ENCODE measurements at regions not wholly inside any gene's neighbourhood (a gene's known extent, or its start where the extent isn't known, plus 50 kb on each side); places are given as distances from the start of the nearest gene placed in this dataset.

DNA sequence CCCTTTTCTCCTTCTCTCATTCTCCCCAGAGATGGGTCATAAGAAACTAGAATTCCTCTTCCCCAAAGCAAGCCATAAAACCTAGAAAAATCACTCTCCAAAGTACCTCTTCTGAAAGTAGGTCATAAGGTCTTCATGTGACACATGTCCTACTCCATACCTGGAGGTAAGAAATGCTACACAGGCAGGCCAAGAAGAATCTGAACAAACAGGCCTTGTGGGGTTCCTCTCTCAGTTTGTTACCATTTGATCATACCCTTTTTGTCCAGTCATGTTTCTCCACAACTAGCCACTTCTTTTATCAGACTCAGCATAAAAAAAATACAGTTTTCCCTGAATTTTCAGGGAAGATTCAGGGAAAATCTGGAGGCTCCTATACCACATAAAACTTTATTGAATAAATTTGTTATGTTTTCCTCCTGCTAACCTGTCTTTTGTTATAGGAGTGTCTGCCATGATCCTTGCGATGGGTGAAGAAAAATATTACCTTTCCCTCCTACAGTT, 134.4 kb upstream of the LMO4 start:
- Mint-ChIP-seq H3K9me3 (peaks cover 5% of the 10 kb centered on the region), H3K4me1 (ENCODE audit: unreplicated experiment) (peaks cover 15% of the 10 kb centered on the region), H3K36me3 (no peaks in the 10 kb centered on the region), H3K4me3 (peak overlapping the region; percentile 26), H3K27ac (peak overlapping the region; percentile 87), H3K27me3 (no peaks in the 10 kb centered on the region)
- no peak for TF ChIP-seq CTCF (conservative IDR thresholded peaks at IDR 0.05)
- no peak for DNase-seq (ENCODE audit: extremely low spot score, unreplicated experiment)

- DNase-seq (ENCODE audit: extremely low spot score, unreplicated experiment), result no peak
- Mint-ChIP-seq H3K27me3 (no peaks in the 10 kb centered on the region), H3K4me3 (no peak overlapping the region), H3K27ac (peak overlapping the region; percentile 87), H3K4me1 (ENCODE audit: unreplicated experiment) (peaks cover 15% of the 10 kb centered on the region), H3K36me3 (no peaks in the 10 kb centered on the region), H3K9me3 (peaks cover 5% of the 10 kb centered on the region)
- no peak for TF ChIP-seq CTCF (conservative IDR thresholded peaks at IDR 0.05)
These were observed 133.8 kb upstream of the LMO4 start for GRCh38 chr1:87194856-87195255.

DNA sequence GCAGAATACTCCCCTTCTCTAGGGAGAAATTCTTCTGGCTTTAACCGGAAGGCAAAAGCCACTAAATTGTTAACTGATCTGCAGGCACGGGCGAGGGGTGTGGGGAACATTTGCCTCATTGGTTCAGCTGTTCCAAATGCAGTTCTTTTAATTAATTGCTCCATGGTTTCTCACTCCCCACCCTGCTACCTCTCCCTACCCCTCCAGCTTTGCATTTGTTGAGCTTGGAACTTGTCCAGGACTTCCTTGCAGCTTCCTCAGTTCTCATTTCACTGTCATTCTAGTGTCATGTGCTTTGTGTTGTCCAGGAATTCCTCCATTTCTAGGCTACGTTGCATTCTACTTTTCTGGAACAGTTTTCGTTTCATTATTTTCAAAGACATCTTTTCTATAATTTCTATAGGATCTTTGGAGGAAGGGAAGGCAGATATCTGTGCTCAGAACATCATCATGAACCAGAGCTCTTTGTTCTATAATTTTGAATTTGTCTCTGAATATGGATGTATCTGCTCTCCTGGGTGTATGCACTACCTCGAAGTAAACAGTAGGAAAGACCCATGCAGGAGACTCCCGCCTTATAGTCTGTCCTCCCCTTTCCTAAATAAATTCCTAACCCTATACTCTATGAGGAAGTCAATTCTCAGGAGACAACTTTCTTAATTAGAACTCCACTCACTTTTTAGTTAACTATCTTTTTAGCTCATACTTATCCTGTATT, 132.4 kb upstream of the LMO4 start:
- no peak for DNase-seq (ENCODE audit: extremely low spot score, unreplicated experiment)
- no peaks in the 10 kb centered on the region for H3K36me3 Mint-ChIP-seq
- TF ChIP-seq CTCF (conservative IDR thresholded peaks at IDR 0.05), result no peak

GRCh38 chr1:87197156-87197555, 131.5 kb upstream of the LMO4 start:
- Mint-ChIP-seq H3K27me3 (peaks cover 5% of the 10 kb centered on the region), H3K4me1 (ENCODE audit: unreplicated experiment) (peaks cover 12% of the 10 kb centered on the region), H3K9me3 (peaks cover 5% of the 10 kb centered on the region), H3K36me3 (no peaks in the 10 kb centered on the region), H3K27ac (no peak overlapping the region), H3K4me3 (no peak overlapping the region)
- DNase-seq (ENCODE audit: extremely low spot score, unreplicated experiment), result no peak
- no peak for TF ChIP-seq CTCF (conservative IDR thresholded peaks at IDR 0.05)

More for the DNA sequence above, 132.4 kb upstream of the LMO4 start:
- Mint-ChIP-seq H3K4me3 (no peak overlapping the region), H3K27ac (no peak overlapping the region), H3K27me3 (peaks cover 5% of the 10 kb centered on the region), H3K4me1 (ENCODE audit: unreplicated experiment) (peaks cover 14% of the 10 kb centered on the region), H3K9me3 (peaks cover 5% of the 10 kb centered on the region)

- Mint-ChIP-seq H3K9me3 (peaks cover 5% of the 10 kb centered on the region), H3K27ac (no peak overlapping the region), H3K4me3 (no peak overlapping the region), H3K36me3 (no peaks in the 10 kb centered on the region), H3K4me1 (ENCODE audit: unreplicated experiment) (peaks cover 14% of the 10 kb centered on the region), H3K27me3 (peaks cover 5% of the 10 kb centered on the region)
- TF ChIP-seq CTCF (conservative IDR thresholded peaks at IDR 0.05), result no peak
- DNase-seq (ENCODE audit: extremely low spot score, unreplicated experiment), result no peak
These were observed 131.0 kb upstream of the LMO4 start for GRCh38 chr1:87197641-87198040.

Measured in type B pancreatic cell (in vitro differentiated cells).